ENCODE measurements at regions not wholly inside any gene's neighbourhood (a gene's known extent, or its start where the extent isn't known, plus 50 kb on each side); places are given as distances from the start of the nearest gene placed in this dataset.

GRCh38 chr20:60306105-60306504, 347.9 kb downstream of the CDH26 start:
- DNase-seq = no peak

GRCh38 chr20:60306551-60306950, 348.3 kb downstream of the CDH26 start:
- DNase-seq = no peak
- no peaks in the 10 kb centered on the region for H3K9me3 ChIP-seq (ENCODE audit: severe bottlenecking)
- no peak for TF ChIP-seq CTCF (IDR thresholded peaks at IDR 0.05; ENCODE audit: low read depth, low read length)
- no peak overlapping the region for H3K4me3 ChIP-seq (ENCODE audit: low read depth, low read length)
- no peak overlapping the region for H3K27ac ChIP-seq
- H3K27me3 ChIP-seq (ENCODE audit: insufficient read depth, low read depth, severe bottlenecking) = peaks cover 95% of the 10 kb centered on the region
- no peaks in the 10 kb centered on the region for H3K36me3 ChIP-seq

More at GRCh38 chr20:60306105-60306504, 347.9 kb downstream of the CDH26 start:
- TF ChIP-seq CTCF (IDR thresholded peaks at IDR 0.05; ENCODE audit: low read depth, low read length) = no peak
- Histone ChIP-seq H3K36me3 (no peaks in the 10 kb centered on the region), H3K9me3 (ENCODE audit: severe bottlenecking) (no peaks in the 10 kb centered on the region), H3K27ac (no peak overlapping the region), H3K27me3 (ENCODE audit: insufficient read depth, low read depth, severe bottlenecking) (peaks cover 90% of the 10 kb centered on the region), H3K4me3 (ENCODE audit: low read depth, low read length) (no peak overlapping the region)

GRCh38 chr20:60310560-60311349, 352.5 kb downstream of the CDH26 start:
- Histone ChIP-seq H3K36me3 (no peaks in the 10 kb centered on the region), H3K9me3 (ENCODE audit: severe bottlenecking) (no peaks in the 10 kb centered on the region), H3K4me3 (ENCODE audit: low read depth, low read length) (no peak overlapping the region), H3K27me3 (ENCODE audit: insufficient read depth, low read depth, severe bottlenecking) (peaks cover 73% of the 10 kb centered on the region), H3K27ac (no peak overlapping the region)
- DNase-seq = no peak
- TF ChIP-seq CTCF (IDR thresholded peaks at IDR 0.05; ENCODE audit: low read depth, low read length) = no peak

- no peak for DNase-seq
- Histone ChIP-seq H3K36me3 (no peaks in the 10 kb centered on the region), H3K27me3 (ENCODE audit: insufficient read depth, low read depth, severe bottlenecking) (peaks cover 57% of the 10 kb centered on the region), H3K4me3 (ENCODE audit: low read depth, low read length) (no peak overlapping the region), H3K9me3 (ENCODE audit: severe bottlenecking) (no peaks in the 10 kb centered on the region), H3K27ac (no peak overlapping the region)
- no peak for TF ChIP-seq CTCF (IDR thresholded peaks at IDR 0.05; ENCODE audit: low read depth, low read length)
Observed at GRCh38 chr20:60313191-60313590, 355.0 kb downstream of the CDH26 start.

- H3K9me3 ChIP-seq (ENCODE audit: severe bottlenecking) = no peaks in the 10 kb centered on the region
- TF ChIP-seq CTCF (IDR thresholded peaks at IDR 0.05; ENCODE audit: low read depth, low read length) = no peak
- no peak overlapping the region for H3K27ac ChIP-seq
- H3K36me3 ChIP-seq = no peaks in the 10 kb centered on the region
- peaks cover 57% of the 10 kb centered on the region for H3K27me3 ChIP-seq (ENCODE audit: insufficient read depth, low read depth, severe bottlenecking)
- H3K4me3 ChIP-seq (ENCODE audit: low read depth, low read length) = no peak overlapping the region
- DNase-seq = no peak
Observed at GRCh38 chr20:60313614-60314013, 355.4 kb downstream of the CDH26 start.

- H3K27me3 ChIP-seq (ENCODE audit: insufficient read depth, low read depth, severe bottlenecking) = peaks cover 57% of the 10 kb centered on the region
- no peak for DNase-seq
- H3K27ac ChIP-seq = no peak overlapping the region
- TF ChIP-seq CTCF (IDR thresholded peaks at IDR 0.05; ENCODE audit: low read depth, low read length) = no peak
- no peak overlapping the region for H3K4me3 ChIP-seq (ENCODE audit: low read depth, low read length)
- H3K9me3 ChIP-seq (ENCODE audit: severe bottlenecking) = no peaks in the 10 kb centered on the region
- no peaks in the 10 kb centered on the region for H3K36me3 ChIP-seq
Observed at GRCh38 chr20:60314727-60315126, 356.5 kb downstream of the CDH26 start.

All from WERI-Rb-1 (cell line).